ENCODE measurements at regions not wholly inside any gene's neighbourhood (a gene's known extent, or its start where the extent isn't known, plus 50 kb on each side); places are given as distances from the start of the nearest gene placed in this dataset.

DNA sequence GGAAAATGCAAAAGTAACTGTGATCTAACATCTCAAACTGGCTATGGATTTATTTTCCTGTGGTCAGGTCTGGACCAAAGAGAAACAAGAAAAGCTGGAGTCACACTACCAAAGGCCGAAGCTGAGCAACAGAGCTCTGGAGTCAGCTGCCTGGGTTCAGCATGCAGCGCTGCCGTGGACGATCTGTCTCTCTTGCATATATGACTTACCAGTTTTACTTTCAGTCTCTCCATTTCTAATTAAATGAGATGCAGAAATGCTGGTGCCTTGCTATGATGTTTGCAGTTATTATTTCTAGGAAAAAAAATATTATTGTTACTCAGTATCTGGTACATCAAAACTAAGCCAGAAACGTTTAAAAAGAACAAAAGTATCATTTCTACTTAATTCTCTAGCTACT lies 813.2 kb downstream of the RNF144A start:
- BruUV-seq (replicated peaks), result no TSS peak
- no peaks in the 10 kb centered on the region for H4K20me1 ChIP-seq (ENCODE audit: insufficient read depth)

DNA sequence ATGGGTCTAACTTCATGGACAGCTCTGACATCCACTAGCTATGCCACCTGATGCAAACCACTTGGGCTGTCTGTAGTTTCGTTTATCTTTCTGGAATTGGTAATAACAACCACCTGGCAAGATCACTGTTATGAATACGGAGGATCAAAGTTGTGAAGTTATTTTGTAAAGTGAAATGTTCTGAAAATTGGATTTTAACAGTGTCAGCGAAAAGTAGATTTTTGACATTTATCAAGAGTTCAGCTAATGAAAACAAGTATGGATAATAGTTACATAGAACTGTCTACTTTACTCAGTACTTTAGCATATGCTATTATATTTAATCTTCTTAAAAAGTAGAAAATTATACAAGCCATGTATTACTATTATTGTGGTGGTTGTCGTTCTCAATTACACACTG lies 813.8 kb downstream of the RNF144A start:
- no peak overlapping the region for H3K9ac ChIP-seq (ENCODE audit: low read length)
- BruUV-seq (replicated peaks), result no TSS peak
- no peaks in the 10 kb centered on the region for H3K79me2 ChIP-seq (ENCODE audit: insufficient read depth, low read length)
- POLR2A ChIA-PET, result no interaction called here
- no peak for DNase-seq (ENCODE audit: low read depth, low spot score)
- ATAC-seq, result no peak
- no peak overlapping the region for H3K4me2 ChIP-seq (ENCODE audit: low read length)
- no peak overlapping the region for H3K27ac ChIP-seq (ENCODE audit: low read depth, low read length)
- RAD21 ChIA-PET (ENCODE audit: low non-redundant PET in 1 of 2, low total read pairs in 2 of 2, uncharacterized antibody in 2 of 2, unreplicated experiment in 2 of 2), result no interaction called here
- CTCF ChIA-PET, result no interaction called here
- no peaks in the 10 kb centered on the region for H3K9me3 ChIP-seq (ENCODE audit: control insufficient read depth in 1 of 2, insufficient read depth in 1 of 2, low read depth in 1 of 2, low read length in 2 of 2)
- peaks cover 15% of the 10 kb centered on the region for H3K27me3 ChIP-seq (ENCODE audit: insufficient read depth, low read length)
- H3K4me1 ChIP-seq (ENCODE audit: control insufficient read depth in 1 of 2, insufficient read depth in 2 of 2, low read length in 2 of 2), result no peaks in the 10 kb centered on the region
- no peak overlapping the region for H3K4me3 ChIP-seq (replicated peaks in 1 of 2; ENCODE audit: low read depth in 1 of 2, low read length in 2 of 2)
- intact Hi-C loops (cut with micrococcal nuclease), result no loop called here
- H2AFZ ChIP-seq (ENCODE audit: low read depth, low read length, poor library complexity, severe bottlenecking), result no peak overlapping the region
- no peaks in the 10 kb centered on the region for H4K20me1 ChIP-seq (ENCODE audit: insufficient read depth)
- no peaks in the 10 kb centered on the region for H3K9me2 ChIP-seq (ENCODE audit: insufficient read depth)
- H3K36me3 ChIP-seq (ENCODE audit: control insufficient read depth in 1 of 2, insufficient read depth in 2 of 2, low read length in 2 of 2), result no peaks in the 10 kb centered on the region
- TF ChIP-seq, protein P1, sequence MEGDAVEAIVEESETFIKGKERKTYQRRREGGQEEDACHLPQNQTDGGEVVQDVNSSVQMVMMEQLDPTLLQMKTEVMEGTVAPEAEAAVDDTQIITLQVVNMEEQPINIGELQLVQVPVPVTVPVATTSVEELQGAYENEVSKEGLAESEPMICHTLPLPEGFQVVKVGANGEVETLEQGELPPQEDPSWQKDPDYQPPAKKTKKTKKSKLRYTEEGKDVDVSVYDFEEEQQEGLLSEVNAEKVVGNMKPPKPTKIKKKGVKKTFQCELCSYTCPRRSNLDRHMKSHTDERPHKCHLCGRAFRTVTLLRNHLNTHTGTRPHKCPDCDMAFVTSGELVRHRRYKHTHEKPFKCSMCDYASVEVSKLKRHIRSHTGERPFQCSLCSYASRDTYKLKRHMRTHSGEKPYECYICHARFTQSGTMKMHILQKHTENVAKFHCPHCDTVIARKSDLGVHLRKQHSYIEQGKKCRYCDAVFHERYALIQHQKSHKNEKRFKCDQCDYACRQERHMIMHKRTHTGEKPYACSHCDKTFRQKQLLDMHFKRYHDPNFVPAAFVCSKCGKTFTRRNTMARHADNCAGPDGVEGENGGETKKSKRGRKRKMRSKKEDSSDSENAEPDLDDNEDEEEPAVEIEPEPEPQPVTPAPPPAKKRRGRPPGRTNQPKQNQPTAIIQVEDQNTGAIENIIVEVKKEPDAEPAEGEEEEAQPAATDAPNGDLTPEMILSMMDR (IDR thresholded peaks at IDR 0.05 in 2 of 3, conservative IDR thresholded peaks at IDR 0.05 in 1 of 3; ENCODE audit: borderline replicate concordance in 1 of 3, insufficient read depth in 1 of 3, low read depth in 2 of 3, low read length in 2 of 3), result no peak
- TF ChIP-seq EGR1 (IDR thresholded peaks at IDR 0.05; ENCODE audit: low read depth), result no peak
- TF ChIP-seq, protein P2, sequence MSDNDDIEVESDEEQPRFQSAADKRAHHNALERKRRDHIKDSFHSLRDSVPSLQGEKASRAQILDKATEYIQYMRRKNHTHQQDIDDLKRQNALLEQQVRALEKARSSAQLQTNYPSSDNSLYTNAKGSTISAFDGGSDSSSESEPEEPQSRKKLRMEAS (IDR thresholded peaks at IDR 0.05), result no peak
- TF ChIP-seq, protein P3, sequence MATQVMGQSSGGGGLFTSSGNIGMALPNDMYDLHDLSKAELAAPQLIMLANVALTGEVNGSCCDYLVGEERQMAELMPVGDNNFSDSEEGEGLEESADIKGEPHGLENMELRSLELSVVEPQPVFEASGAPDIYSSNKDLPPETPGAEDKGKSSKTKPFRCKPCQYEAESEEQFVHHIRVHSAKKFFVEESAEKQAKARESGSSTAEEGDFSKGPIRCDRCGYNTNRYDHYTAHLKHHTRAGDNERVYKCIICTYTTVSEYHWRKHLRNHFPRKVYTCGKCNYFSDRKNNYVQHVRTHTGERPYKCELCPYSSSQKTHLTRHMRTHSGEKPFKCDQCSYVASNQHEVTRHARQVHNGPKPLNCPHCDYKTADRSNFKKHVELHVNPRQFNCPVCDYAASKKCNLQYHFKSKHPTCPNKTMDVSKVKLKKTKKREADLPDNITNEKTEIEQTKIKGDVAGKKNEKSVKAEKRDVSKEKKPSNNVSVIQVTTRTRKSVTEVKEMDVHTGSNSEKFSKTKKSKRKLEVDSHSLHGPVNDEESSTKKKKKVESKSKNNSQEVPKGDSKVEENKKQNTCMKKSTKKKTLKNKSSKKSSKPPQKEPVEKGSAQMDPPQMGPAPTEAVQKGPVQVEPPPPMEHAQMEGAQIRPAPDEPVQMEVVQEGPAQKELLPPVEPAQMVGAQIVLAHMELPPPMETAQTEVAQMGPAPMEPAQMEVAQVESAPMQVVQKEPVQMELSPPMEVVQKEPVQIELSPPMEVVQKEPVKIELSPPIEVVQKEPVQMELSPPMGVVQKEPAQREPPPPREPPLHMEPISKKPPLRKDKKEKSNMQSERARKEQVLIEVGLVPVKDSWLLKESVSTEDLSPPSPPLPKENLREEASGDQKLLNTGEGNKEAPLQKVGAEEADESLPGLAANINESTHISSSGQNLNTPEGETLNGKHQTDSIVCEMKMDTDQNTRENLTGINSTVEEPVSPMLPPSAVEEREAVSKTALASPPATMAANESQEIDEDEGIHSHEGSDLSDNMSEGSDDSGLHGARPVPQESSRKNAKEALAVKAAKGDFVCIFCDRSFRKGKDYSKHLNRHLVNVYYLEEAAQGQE (IDR thresholded peaks at IDR 0.05; ENCODE audit: low read depth), result no peak

More for the DNA sequence above, 813.2 kb downstream of the RNF144A start:
- Histone ChIP-seq H2AFZ (ENCODE audit: low read depth, low read length, poor library complexity, severe bottlenecking) (no peak overlapping the region), H3K4me2 (ENCODE audit: low read length) (no peak overlapping the region), H3K36me3 (ENCODE audit: control insufficient read depth in 1 of 2, insufficient read depth in 2 of 2, low read length in 2 of 2) (no peaks in the 10 kb centered on the region), H3K79me2 (ENCODE audit: insufficient read depth, low read length) (no peaks in the 10 kb centered on the region), H3K27me3 (ENCODE audit: insufficient read depth, low read length) (peaks cover 20% of the 10 kb centered on the region), H3K9me2 (ENCODE audit: insufficient read depth) (no peaks in the 10 kb centered on the region), H3K9me3 (ENCODE audit: control insufficient read depth in 1 of 2, insufficient read depth in 1 of 2, low read depth in 1 of 2, low read length in 2 of 2) (no peaks in the 10 kb centered on the region), H3K4me1 (ENCODE audit: control insufficient read depth in 1 of 2, insufficient read depth in 2 of 2, low read length in 2 of 2) (no peaks in the 10 kb centered on the region), H3K4me3 (replicated peaks in 1 of 2; ENCODE audit: low read depth in 1 of 2, low read length in 2 of 2) (no peak overlapping the region), H3K27ac (ENCODE audit: low read depth, low read length) (no peak overlapping the region), H3K9ac (ENCODE audit: low read length) (no peak overlapping the region)
- ChIA-PET RAD21 (ENCODE audit: low non-redundant PET in 1 of 2, low total read pairs in 2 of 2, uncharacterized antibody in 2 of 2, unreplicated experiment in 2 of 2) (no interaction called here), POLR2A (no interaction called here), CTCF (no interaction called here)
- intact Hi-C loops (cut with micrococcal nuclease), result no loop called here
- no peak for ATAC-seq
- no peak for DNase-seq (ENCODE audit: low read depth, low spot score)
- TF ChIP-seq ZFX (IDR thresholded peaks at IDR 0.05) (no peak), CBX3 (IDR thresholded peaks at IDR 0.05; ENCODE audit: low read depth) (no peak), FOSL1 (IDR thresholded peaks at IDR 0.05; ENCODE audit: low read depth) (no peak), CEBPB (IDR thresholded peaks at IDR 0.05; ENCODE audit: low read depth) (no peak), RAD21 (IDR thresholded peaks at IDR 0.05; ENCODE audit: low read depth) (no peak), SP1 (IDR thresholded peaks at IDR 0.05; ENCODE audit: low read depth) (no peak)
- TF ChIP-seq, protein P1 (IDR thresholded peaks at IDR 0.05 in 2 of 3, conservative IDR thresholded peaks at IDR 0.05 in 1 of 3; ENCODE audit: borderline replicate concordance in 1 of 3, insufficient read depth in 1 of 3, low read depth in 2 of 3, low read length in 2 of 3), result no peak
